NB4 (cell line): ENCODE measurements at regions not wholly inside any gene's neighbourhood (a gene's known extent, or its start where the extent isn't known, plus 50 kb on each side); places are given as distances from the start of the nearest gene placed in this dataset.

Experiments
- CTCF ChIP-seq: IDR thresholded peaks from one replicate; pipeline ENCODE4 v1.5.1; 2012; ENCODE audit warnings: low read depth, low read length
- MAX ChIP-seq: IDR thresholded peaks from 2 replicates; pipeline ENCODE4 v1.6.1; 2011; ENCODE audit warnings: low read depth, low read length
- MYC ChIP-seq: IDR thresholded peaks from 2 replicates; pipeline ENCODE4 v1.6.1; 2011; ENCODE audit warnings: low read depth, low read length
- POLR2A ChIP-seq: IDR thresholded peaks from 2 replicates; pipeline ENCODE4 v1.6.1; 2011; ENCODE audit warnings: mild to moderate bottlenecking; ENCODE audit not compliant: insufficient read length; ENCODE audit errors: extremely low read depth

DNA sequence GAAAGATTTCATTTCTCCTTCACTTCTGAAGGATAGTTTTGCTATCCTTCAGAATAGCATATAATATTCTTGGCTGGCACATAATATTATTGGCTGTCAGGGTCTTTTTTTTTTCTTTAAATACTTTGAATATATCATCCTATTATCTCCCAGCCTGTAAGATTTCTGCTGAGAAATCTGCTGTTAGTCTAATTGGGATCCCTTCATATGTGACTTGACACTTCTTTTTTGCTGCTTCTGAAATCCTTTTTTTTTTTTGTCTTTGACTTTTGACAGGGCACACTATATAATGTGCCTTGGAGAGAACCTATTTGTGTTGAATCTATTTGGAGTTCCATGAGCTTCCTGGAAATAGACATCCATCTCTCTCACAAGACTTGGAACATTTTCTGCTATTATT is 136.9 kb upstream of the UBL3 start:
- TF ChIP-seq CTCF, result no peak
- TF ChIP-seq MAX, result no peak
- TF ChIP-seq MYC, result no peak
- no peak for TF ChIP-seq POLR2A
